ENCODE measurements at regions not wholly inside any gene's neighbourhood (a gene's known extent, or its start where the extent isn't known, plus 50 kb on each side); places are given as distances from the start of the nearest gene placed in this dataset.

DNA sequence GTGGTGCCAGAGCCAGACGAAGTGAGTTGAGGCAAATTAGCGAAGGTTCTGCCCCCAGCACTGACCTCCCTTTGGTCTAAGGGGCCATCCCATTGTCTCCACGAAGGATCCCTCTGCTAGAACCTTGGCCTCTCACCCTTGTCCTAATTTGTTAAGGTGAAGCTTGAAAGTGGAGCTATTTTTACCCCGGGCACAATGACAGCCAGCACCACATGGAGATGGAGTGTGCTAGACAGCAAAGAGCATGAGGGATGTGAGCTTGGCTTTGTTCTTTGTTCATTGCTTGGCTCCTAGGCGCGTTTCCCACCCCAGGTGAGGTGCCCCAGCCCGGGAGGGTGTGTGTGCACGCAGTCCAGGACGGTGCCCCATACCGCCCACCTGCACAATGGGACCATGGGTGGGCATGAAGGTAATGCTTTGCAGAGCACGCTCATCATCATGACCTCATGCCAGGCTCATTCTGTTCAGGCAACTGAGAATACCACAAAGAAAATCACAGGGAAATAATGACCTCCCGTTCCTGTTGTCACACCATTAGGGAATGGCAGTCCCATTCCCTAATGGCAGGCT is 361.0 kb upstream of the FZD8 start (continued):
- no peak for TF ChIP-seq SIN3A (conservative IDR thresholded peaks at IDR 0.05 in 1 of 2, IDR thresholded peaks at IDR 0.05 in 1 of 2; ENCODE audit: low read depth in 1 of 2, low read length in 2 of 2)
- no peak for TF ChIP-seq TAF1 (IDR thresholded peaks at IDR 0.05; ENCODE audit: low read depth, low read length)
- TF ChIP-seq CBX5 (IDR thresholded peaks at IDR 0.05; ENCODE audit: low read depth, low read length) = no peak
- TF ChIP-seq CBX8 (IDR thresholded peaks at IDR 0.05; ENCODE audit: borderline replicate concordance, low read depth, low read length) = no peak
- no peak for TF ChIP-seq ZNF274 (IDR thresholded peaks at IDR 0.05; ENCODE audit: borderline replicate concordance, extremely low read depth, low read length)
- TF ChIP-seq RAD21 (IDR thresholded peaks at IDR 0.05 in 1 of 2, conservative IDR thresholded peaks at IDR 0.05 in 1 of 2; ENCODE audit: low read depth in 2 of 2, low read length in 2 of 2) = no peak
